OCI-LY7 (cell line): ENCODE measurements at regions not wholly inside any gene's neighbourhood (a gene's known extent, or its start where the extent isn't known, plus 50 kb on each side); places are given as distances from the start of the nearest gene placed in this dataset.

Experiments
- EZH2phosphoT487 ChIP-seq: fragments of 200-600 bp; sonication (generic); IDR thresholded peaks from 2 replicates; pipeline ENCODE4 v1.6.1; 2018; ENCODE audit warnings: low read depth, borderline replicate concordance, mild to moderate bottlenecking, mixed run types, antibody characterized with exemption, low read length, moderate library complexity, mixed read lengths
- TF ChIP-seq, protein P1 (sequence below): fragments of 200-600 bp; sonication (generic); conservative IDR thresholded peaks from 2 replicates; pipeline ENCODE4 v1.5.1; 2014; ENCODE audit warnings: mild to moderate bottlenecking, antibody characterized with exemption, low read length, moderate library complexity, mixed read lengths

DNA sequence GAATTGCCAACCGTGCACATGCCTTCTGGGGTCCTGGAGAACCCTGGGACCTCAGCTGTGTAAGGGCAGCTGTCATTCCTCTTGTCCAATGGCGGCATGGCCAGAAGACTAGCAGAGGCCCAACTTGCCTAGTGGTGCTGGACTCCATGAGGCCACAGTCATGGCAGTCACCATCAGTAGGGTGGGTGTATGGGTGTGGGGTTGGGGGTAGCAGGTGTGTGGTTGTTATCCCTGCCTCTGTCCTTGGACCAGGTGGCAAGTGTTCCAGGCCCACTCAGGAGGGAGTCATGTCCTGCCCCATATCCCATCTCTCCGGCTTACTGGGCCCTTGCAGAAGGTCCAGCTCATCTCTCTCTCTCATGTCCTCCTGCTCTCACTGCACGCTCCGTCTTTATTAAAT, 1596.2 kb downstream of the MRPL39 start:
- TF ChIP-seq, protein P1, sequence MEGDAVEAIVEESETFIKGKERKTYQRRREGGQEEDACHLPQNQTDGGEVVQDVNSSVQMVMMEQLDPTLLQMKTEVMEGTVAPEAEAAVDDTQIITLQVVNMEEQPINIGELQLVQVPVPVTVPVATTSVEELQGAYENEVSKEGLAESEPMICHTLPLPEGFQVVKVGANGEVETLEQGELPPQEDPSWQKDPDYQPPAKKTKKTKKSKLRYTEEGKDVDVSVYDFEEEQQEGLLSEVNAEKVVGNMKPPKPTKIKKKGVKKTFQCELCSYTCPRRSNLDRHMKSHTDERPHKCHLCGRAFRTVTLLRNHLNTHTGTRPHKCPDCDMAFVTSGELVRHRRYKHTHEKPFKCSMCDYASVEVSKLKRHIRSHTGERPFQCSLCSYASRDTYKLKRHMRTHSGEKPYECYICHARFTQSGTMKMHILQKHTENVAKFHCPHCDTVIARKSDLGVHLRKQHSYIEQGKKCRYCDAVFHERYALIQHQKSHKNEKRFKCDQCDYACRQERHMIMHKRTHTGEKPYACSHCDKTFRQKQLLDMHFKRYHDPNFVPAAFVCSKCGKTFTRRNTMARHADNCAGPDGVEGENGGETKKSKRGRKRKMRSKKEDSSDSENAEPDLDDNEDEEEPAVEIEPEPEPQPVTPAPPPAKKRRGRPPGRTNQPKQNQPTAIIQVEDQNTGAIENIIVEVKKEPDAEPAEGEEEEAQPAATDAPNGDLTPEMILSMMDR, result no peak
- no peak for TF ChIP-seq EZH2phosphoT487
